ENCODE measurements at regions not wholly inside any gene's neighbourhood (a gene's known extent, or its start where the extent isn't known, plus 50 kb on each side); places are given as distances from the start of the nearest gene placed in this dataset.

GRCh38 chr4:123325241-123325681, 71.3 kb upstream of the SPRY1 start:
- no peak overlapping the region for H2AFZ ChIP-seq (ENCODE audit: low read depth, low read length)

GRCh38 chr4:123327346-123327745, 69.2 kb upstream of the SPRY1 start:
- no peak overlapping the region for H3K4me2 ChIP-seq (ENCODE audit: insufficient read depth, low read length)
- no peaks in the 10 kb centered on the region for H3K79me2 ChIP-seq (ENCODE audit: insufficient read depth, low read length)
- no peaks in the 10 kb centered on the region for H3K9me3 ChIP-seq (ENCODE audit: insufficient read depth, low read length, severe bottlenecking)
- H3K9ac ChIP-seq (ENCODE audit: low read depth, low read length): no peak overlapping the region
- no peaks in the 10 kb centered on the region for H3K27me3 ChIP-seq (ENCODE audit: insufficient read depth, low read length, poor library complexity)
- H3K27ac ChIP-seq (ENCODE audit: low read length): no peak overlapping the region
- no peak overlapping the region for H3K4me3 ChIP-seq (ENCODE audit: low read depth in 1 of 2, low read length in 2 of 2)
- H3K36me3 ChIP-seq (ENCODE audit: insufficient read depth, low read length): no peaks in the 10 kb centered on the region
- no peaks in the 10 kb centered on the region for H4K20me1 ChIP-seq (ENCODE audit: insufficient read depth, low read length)
- TF ChIP-seq CTCF (IDR thresholded peaks at IDR 0.05; ENCODE audit: borderline replicate concordance, extremely low read depth, low read length, poor library complexity, severe bottlenecking): no peak
- TF ChIP-seq EZH2 (IDR thresholded peaks at IDR 0.05; ENCODE audit: borderline replicate concordance, low read depth, low read length, severe bottlenecking): no peak
- no peak for ATAC-seq (ENCODE audit: insufficient read depth, low read depth)
- no peak overlapping the region for H2AFZ ChIP-seq (ENCODE audit: low read depth, low read length)
- DNase-seq: no peak
- no peaks in the 10 kb centered on the region for H3K4me1 ChIP-seq (ENCODE audit: insufficient read depth, low read length)

More at GRCh38 chr4:123325241-123325681, 71.3 kb upstream of the SPRY1 start:
- Histone ChIP-seq H3K27ac (ENCODE audit: low read length) (no peak overlapping the region), H3K4me3 (ENCODE audit: low read depth in 1 of 2, low read length in 2 of 2) (no peak overlapping the region), H3K9me3 (ENCODE audit: insufficient read depth, low read length, severe bottlenecking) (no peaks in the 10 kb centered on the region), H3K36me3 (ENCODE audit: insufficient read depth, low read length) (no peaks in the 10 kb centered on the region), H3K79me2 (ENCODE audit: insufficient read depth, low read length) (no peaks in the 10 kb centered on the region), H4K20me1 (ENCODE audit: insufficient read depth, low read length) (no peaks in the 10 kb centered on the region), H3K4me1 (ENCODE audit: insufficient read depth, low read length) (no peaks in the 10 kb centered on the region), H3K27me3 (ENCODE audit: insufficient read depth, low read length, poor library complexity) (no peaks in the 10 kb centered on the region), H3K9ac (ENCODE audit: low read depth, low read length) (no peak overlapping the region), H3K4me2 (ENCODE audit: insufficient read depth, low read length) (no peak overlapping the region)
- DNase-seq (no peak), ATAC-seq (ENCODE audit: insufficient read depth, low read depth) (no peak)
- TF ChIP-seq CTCF (IDR thresholded peaks at IDR 0.05; ENCODE audit: borderline replicate concordance, extremely low read depth, low read length, poor library complexity, severe bottlenecking): no peak
- TF ChIP-seq EZH2 (IDR thresholded peaks at IDR 0.05; ENCODE audit: borderline replicate concordance, low read depth, low read length, severe bottlenecking): no peak

GRCh38 chr4:123327846-123328429, 68.7 kb upstream of the SPRY1 start:
- Histone ChIP-seq H2AFZ (ENCODE audit: low read depth, low read length) (no peak overlapping the region), H3K9ac (ENCODE audit: low read depth, low read length) (no peak overlapping the region), H3K27me3 (ENCODE audit: insufficient read depth, low read length, poor library complexity) (no peaks in the 10 kb centered on the region), H3K9me3 (ENCODE audit: insufficient read depth, low read length, severe bottlenecking) (no peaks in the 10 kb centered on the region), H3K4me2 (ENCODE audit: insufficient read depth, low read length) (no peak overlapping the region), H3K4me3 (ENCODE audit: low read depth in 1 of 2, low read length in 2 of 2) (no peak overlapping the region), H3K4me1 (ENCODE audit: insufficient read depth, low read length) (no peaks in the 10 kb centered on the region), H3K36me3 (ENCODE audit: insufficient read depth, low read length) (no peaks in the 10 kb centered on the region), H3K79me2 (ENCODE audit: insufficient read depth, low read length) (no peaks in the 10 kb centered on the region), H3K27ac (ENCODE audit: low read length) (no peak overlapping the region), H4K20me1 (ENCODE audit: insufficient read depth, low read length) (no peaks in the 10 kb centered on the region)
- no peak for DNase-seq
- ATAC-seq (ENCODE audit: insufficient read depth, low read depth): no peak
- no peak for TF ChIP-seq CTCF (IDR thresholded peaks at IDR 0.05; ENCODE audit: borderline replicate concordance, extremely low read depth, low read length, poor library complexity, severe bottlenecking)
- no peak for TF ChIP-seq EZH2 (IDR thresholded peaks at IDR 0.05; ENCODE audit: borderline replicate concordance, low read depth, low read length, severe bottlenecking)
